Activated naive CD4-positive, alpha-beta T cell treated with anti-CD3 and anti-CD28 coated beads, Interleukin-2, amount 10 ng/mL, durations not matched to agents 7 days and 5 days (primary cell): ENCODE measurements at regions not wholly inside any gene's neighbourhood (a gene's known extent, or its start where the extent isn't known, plus 50 kb on each side); places are given as distances from the start of the nearest gene placed in this dataset.

Experiments used
- CTCF ChIA-PET: fragments of 350-600 bp; sonication (Branson Sonifier 250); formaldehyde crosslinking; loops from one replicate; lab custom pipeline; 2021; ENCODE audit warnings: antibody characterized with exemption; lab: Charles Lee
- DNase-seq: peaks from one replicate; pipeline ENCODE4 v3.0.0-alpha.2; 2020
- H3K27ac Mint-ChIP-seq: one replicate; pipeline ENCODE4 v1.8.0; 2021; ENCODE audit warnings: mild to moderate bottlenecking, moderate library complexity, mixed read lengths
- H3K27me3 Mint-ChIP-seq: one replicate; pipeline ENCODE4 v1.8.0; 2021; ENCODE audit warnings: mild to moderate bottlenecking, mixed read lengths
- H3K36me3 Mint-ChIP-seq: one replicate; pipeline ENCODE4 v1.8.0; 2021; ENCODE audit warnings: mixed read lengths
- H3K4me1 Mint-ChIP-seq: one replicate; pipeline ENCODE4 v1.8.0; 2021; ENCODE audit warnings: mixed read lengths
- H3K4me3 Mint-ChIP-seq: one replicate; pipeline ENCODE4 v1.8.0; 2021; ENCODE audit warnings: mild to moderate bottlenecking, moderate library complexity, mixed read lengths
- H3K9me3 Mint-ChIP-seq: one replicate; pipeline ENCODE4 v1.8.0; 2021; ENCODE audit warnings: mixed read lengths

DNA sequence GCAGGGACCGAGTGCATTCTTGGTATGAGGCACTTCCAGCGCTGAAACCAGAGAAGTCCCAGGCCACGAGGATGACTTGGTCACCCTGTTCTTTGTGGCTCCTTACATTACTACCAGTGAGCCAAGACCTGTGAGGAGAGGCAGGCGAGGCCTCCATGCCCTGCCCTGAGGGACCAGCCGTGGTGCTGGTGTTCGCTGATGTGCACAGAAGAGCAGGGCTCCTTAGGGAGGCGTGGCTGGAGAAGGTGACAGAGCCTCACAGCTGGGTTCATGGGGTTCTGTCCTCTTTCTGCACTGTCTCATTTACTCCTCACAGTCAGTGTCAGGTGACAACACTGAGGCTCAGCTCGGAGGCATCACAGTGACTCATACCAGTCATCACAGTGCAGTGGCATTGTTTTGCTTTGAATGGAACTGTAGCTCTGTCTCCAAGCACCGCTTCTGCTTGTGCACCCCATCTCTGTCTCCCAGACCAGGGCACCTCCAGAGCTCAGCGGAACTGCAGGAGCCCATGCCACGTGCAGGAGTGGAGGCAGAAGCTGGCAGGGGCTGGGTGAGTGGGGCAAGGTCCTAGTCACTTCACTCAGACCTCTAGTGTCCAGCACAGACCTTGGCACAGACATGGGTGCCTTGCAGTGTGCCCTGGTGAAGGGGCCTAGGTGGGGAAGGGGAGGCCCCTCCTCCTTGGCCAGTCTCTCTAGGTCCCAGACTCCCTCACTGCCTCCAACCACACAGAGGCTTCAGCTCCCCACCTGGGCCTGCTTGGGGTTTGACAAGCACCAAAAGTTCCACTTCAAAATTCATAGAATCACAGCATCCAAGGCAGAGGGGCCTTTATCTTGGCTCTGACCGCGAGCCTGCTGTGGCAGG is 310.9 kb downstream of the MATN1 start:
- CTCF ChIA-PET: no interaction called here
- no peaks in the 10 kb centered on the region for H3K4me1 Mint-ChIP-seq
- H3K27ac Mint-ChIP-seq: no peak overlapping the region
- no peak overlapping the region for H3K4me3 Mint-ChIP-seq
- H3K36me3 Mint-ChIP-seq: no peaks in the 10 kb centered on the region
- DNase-seq: no peak
- no peaks in the 10 kb centered on the region for H3K9me3 Mint-ChIP-seq
- peaks cover 11% of the 10 kb centered on the region for H3K27me3 Mint-ChIP-seq

DNA sequence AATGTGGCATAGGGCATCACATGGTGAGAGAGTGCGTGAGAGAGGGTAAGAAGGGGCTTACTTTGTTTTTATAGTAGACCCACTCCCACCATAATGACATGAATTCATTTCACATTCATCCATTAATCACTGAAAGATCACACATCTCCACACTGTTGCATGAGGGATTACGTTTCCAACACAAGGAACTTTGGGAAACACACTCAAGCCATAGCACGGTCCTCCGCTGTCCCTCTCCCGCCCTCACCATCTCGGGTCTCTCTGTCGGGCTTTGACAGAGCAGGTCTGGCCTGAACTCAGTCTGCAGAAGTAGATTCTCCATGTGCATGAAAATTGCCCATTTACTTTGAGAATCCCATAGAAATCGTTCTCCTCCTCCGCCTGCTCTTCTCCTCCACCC is 312.2 kb downstream of the MATN1 start:
- H3K27ac Mint-ChIP-seq: no peak overlapping the region
- no peak overlapping the region for H3K4me3 Mint-ChIP-seq
- no peaks in the 10 kb centered on the region for H3K9me3 Mint-ChIP-seq
- CTCF ChIA-PET: no interaction called here
- DNase-seq: no peak
- peaks cover 14% of the 10 kb centered on the region for H3K27me3 Mint-ChIP-seq
- H3K36me3 Mint-ChIP-seq: no peaks in the 10 kb centered on the region
- no peaks in the 10 kb centered on the region for H3K4me1 Mint-ChIP-seq

DNA sequence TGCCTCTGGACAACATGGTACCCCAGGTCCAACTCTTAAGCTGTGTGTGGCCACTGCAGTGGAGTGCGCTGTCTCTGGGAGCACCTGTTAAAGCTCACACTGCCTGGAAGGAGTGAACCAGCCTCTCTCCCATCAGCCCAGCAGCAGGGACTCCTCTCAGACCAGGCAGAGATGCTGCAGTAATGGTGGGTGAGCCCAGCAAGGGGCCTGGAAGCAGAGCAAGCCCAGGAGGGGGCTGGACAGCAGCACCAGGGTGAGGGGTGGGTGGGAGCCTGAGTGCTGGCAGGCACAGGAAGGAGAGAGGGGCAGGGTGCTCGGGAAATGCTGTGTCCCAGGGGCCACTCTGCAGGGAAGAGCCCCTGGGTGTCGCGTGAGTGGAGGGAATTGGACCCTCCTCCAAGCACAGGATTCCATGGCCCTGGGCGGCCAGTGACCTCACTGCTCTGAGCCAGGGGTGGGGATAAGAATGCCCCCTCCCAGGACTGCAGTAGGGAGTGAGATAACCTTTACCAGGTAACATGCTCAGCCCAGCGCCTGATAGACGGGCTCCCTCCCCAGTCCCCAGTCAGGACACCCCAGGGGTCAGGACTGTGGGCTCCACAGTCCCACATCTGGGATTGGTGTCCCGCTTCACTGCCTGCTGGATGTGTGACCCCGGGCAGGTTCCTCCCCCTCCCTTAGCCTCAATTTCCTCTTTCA is 313.1 kb downstream of the MATN1 start:
- Mint-ChIP-seq H3K4me3 (no peak overlapping the region), H3K27me3 (peaks cover 14% of the 10 kb centered on the region), H3K36me3 (no peaks in the 10 kb centered on the region), H3K4me1 (no peaks in the 10 kb centered on the region), H3K9me3 (no peaks in the 10 kb centered on the region), H3K27ac (no peak overlapping the region)
- CTCF ChIA-PET: no interaction called here
- no peak for DNase-seq

DNA sequence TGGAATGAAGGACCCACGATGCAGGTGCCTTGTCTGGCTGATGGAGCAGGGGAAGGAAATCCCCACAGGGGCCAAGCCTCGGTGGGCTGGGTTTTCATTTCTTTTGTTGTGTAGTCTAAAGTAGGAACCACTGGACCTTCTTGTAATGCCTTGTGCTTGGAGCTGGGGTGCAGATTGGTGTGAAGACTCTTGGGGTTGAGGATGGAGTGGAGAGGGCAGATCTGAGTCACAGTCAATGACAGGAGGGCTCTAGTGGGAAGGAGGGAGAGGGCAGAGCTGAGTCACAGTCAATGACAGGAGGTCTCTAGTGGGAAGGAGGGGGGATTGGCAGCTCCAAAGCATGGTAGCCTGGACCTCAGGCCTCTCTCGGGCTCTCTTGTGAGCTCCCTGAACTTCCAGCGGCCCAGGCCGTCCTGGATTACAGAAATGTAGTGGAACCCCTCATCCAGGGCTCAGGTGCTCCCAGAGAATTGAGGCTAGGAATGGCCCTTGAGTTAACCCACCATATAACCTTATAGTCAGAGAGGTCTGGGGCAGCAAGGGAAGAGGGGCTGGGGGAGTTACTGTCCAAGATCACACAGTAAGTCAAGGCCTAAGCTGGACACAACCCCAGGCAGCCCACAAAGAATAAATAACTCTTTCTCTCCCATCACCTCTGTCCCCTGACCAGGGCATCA is 313.8 kb downstream of the MATN1 start:
- CTCF ChIA-PET: no interaction called here
- H3K4me3 Mint-ChIP-seq: no peak overlapping the region
- no peaks in the 10 kb centered on the region for H3K9me3 Mint-ChIP-seq
- H3K27me3 Mint-ChIP-seq: peaks cover 19% of the 10 kb centered on the region
- H3K4me1 Mint-ChIP-seq: no peaks in the 10 kb centered on the region
- no peaks in the 10 kb centered on the region for H3K36me3 Mint-ChIP-seq
- H3K27ac Mint-ChIP-seq: no peak overlapping the region
- no peak for DNase-seq

DNA sequence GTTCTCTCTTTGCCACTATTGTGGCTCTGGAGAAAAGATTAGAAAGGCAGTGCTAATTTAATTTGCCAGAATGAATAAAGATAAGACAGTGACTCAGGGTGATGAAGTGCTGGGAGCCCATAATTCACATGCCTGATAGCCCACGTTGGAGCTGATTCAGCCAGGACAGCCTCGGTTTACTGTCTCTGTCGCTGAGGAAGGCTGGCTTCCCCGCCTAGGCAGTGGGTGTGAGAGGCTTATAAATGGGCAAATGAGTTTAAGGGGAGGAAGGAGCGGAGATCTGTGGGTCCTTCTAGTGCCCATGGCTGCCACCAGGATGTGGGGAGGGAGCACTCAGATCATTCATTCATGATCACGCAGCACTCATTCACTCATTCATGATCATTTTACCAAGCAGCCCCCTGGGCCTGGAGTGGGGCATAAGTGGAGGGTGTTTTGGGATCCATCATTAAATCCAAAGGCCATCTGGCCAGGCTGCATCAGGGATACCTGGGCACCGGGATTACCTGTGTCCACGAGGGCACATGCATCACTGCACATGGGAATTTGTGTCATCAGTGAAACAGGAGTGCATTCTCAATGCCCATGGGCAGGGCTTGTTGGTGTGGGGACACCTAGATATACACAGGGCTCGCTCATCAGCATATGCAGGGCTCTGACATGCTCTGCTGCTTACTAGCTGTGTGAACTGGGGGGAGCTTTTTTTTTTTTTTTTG is 315.4 kb downstream of the MATN1 start:
- peaks cover 19% of the 10 kb centered on the region for H3K27me3 Mint-ChIP-seq
- no peaks in the 10 kb centered on the region for H3K4me1 Mint-ChIP-seq
- H3K4me3 Mint-ChIP-seq: no peak overlapping the region
- no peaks in the 10 kb centered on the region for H3K9me3 Mint-ChIP-seq
- no peaks in the 10 kb centered on the region for H3K36me3 Mint-ChIP-seq
- no peak overlapping the region for H3K27ac Mint-ChIP-seq
- DNase-seq: no peak
- CTCF ChIA-PET: no interaction called here

DNA sequence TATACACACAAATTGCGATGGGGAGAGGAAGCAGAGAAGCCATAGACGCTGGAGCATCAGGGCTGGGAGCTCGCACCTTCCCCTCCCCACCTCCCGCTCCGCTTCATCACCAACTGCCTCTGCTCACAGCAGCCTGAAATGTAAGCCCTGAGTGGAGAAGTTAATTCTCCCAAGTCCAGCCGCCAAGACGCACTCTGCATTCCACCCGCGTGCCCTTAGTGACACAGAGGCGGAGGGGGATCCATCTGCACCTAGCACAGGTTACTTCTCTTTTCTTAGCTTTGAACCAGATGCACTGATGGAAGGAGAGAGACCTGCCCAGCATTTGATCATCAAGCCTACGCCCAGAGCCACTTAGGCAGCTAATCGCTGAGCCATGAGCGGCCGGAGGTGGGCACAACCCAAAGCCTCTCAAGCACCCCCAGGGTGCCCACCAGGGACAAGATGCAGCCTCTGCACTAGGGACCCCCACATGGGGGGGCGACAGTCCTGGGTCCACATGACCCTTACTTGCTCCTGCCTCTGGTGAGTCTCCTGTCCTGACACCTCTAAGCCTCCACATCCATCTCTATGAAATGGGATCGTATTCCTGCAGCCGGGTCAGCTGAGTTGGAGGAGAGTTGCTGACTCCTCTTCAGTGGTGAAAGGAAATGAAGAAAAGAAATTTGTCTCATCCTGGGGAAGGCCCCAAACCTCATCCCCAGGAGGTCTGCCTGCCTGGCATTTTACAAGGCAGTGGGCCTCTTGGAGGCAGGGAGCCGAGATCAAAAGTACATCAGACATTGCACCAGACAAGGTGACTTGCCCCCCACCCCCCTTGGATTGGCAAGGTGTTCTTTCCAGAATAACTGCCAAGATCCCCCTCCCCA is 316.2 kb downstream of the MATN1 start:
- DNase-seq: no peak
- no peaks in the 10 kb centered on the region for H3K36me3 Mint-ChIP-seq

DNA sequence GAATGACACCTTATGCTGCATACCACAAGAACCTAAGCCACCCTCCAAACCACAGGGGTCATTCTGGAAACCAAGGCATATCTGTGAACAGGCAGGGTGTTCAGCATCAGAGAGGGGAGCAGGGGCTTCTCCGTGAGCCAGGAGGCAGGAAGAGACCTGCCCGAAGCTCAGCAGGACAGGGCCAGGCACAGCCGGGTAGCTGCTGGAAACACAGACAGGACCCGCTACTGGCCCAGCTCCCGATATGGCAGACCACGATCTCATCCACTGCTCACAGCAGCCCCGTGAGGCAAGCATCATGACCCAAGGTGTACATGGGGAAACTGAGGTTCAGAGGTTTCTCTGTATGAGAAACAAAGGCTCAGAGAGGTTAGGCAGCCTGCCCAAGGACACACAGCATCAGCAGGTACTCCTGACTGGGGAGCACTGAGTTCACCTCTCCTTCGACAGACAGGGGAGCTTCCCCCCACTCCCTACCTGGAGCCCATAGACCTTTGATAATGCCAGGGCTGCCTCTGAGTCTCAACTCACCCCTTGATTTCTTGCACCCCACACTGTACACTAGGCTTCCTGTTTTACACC is 317.7 kb downstream of the MATN1 start:
- Mint-ChIP-seq H3K4me3 (no peak overlapping the region), H3K27ac (no peak overlapping the region), H3K4me1 (no peaks in the 10 kb centered on the region), H3K27me3 (peaks cover 23% of the 10 kb centered on the region), H3K9me3 (no peaks in the 10 kb centered on the region), H3K36me3 (no peaks in the 10 kb centered on the region)
- DNase-seq: no peak
- CTCF ChIA-PET: no interaction called here

More for the DNA sequence above, 316.2 kb downstream of the MATN1 start:
- Mint-ChIP-seq H3K9me3 (no peaks in the 10 kb centered on the region), H3K27me3 (peaks cover 19% of the 10 kb centered on the region), H3K4me3 (no peak overlapping the region), H3K4me1 (no peaks in the 10 kb centered on the region), H3K27ac (no peak overlapping the region)
- CTCF ChIA-PET: no interaction called here

DNA sequence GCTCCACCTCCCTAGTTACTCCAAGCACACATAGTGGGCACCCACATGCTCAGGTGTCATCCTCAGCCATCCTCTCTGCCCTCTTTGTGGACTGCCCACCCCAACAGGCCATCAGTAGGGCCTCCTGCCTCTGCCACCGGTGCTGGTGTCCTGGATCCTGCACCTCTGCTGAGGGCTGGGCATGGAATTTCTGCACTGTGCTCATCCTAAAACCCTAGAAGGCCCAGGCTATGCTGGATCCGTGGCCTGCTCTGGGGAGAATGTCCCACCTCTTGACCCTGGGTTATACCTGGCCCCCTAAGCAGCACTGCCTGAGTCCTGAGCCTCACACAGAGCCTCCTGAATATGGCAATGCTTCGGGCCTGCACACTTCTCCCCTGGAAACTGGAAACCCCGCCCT is 318.3 kb downstream of the MATN1 start:
- CTCF ChIA-PET: no interaction called here
- DNase-seq: no peak
- Mint-ChIP-seq H3K4me1 (no peaks in the 10 kb centered on the region), H3K9me3 (no peaks in the 10 kb centered on the region), H3K4me3 (no peak overlapping the region), H3K36me3 (no peaks in the 10 kb centered on the region), H3K27ac (no peak overlapping the region), H3K27me3 (peaks cover 23% of the 10 kb centered on the region)

DNA sequence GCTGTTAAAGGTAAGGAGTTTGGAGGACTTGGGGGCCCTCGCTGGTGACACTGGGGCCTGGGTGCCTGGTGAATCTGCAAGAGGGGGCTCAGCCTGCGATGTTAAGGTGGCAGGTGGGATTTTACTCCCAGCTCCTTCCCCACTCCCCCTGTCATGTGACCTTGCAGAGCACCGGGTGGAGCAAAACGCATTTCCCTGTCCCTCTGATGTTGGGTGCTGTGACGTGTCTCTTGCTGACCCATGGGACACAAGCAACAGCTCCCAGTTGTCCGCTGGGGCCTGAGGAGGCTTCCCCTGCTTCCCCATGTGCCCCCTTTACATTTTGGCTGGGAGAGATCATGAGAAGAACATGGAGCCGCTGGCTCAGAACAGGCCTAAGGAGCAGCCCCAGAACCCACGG is 319.0 kb downstream of the MATN1 start:
- DNase-seq: no peak
- CTCF ChIA-PET: no interaction called here
- Mint-ChIP-seq H3K36me3 (no peaks in the 10 kb centered on the region), H3K9me3 (no peaks in the 10 kb centered on the region), H3K4me1 (no peaks in the 10 kb centered on the region), H3K27me3 (peaks cover 21% of the 10 kb centered on the region), H3K4me3 (no peak overlapping the region), H3K27ac (no peak overlapping the region)

DNA sequence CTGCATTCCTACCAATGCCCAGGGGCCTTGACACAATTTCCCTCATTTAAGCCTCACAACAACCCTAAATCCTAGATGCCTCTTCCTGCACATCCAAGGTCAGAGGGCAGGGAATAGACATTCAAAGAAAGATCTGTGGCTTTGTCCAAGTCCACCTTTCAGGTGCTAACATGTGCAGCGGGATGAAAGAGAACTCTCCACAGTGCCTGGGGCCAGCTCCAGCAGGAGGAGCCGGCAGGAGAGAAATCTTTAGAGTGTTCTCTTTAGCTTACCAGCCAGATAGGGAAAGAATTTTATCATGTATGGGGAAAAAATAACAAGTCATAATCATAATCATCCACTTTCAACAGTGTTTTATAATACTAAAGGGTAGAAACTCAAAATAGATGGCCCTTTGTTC is 319.7 kb downstream of the MATN1 start:
- Mint-ChIP-seq H3K27ac (no peak overlapping the region), H3K4me3 (no peak overlapping the region), H3K4me1 (no peaks in the 10 kb centered on the region), H3K9me3 (no peaks in the 10 kb centered on the region), H3K36me3 (no peaks in the 10 kb centered on the region), H3K27me3 (peaks cover 15% of the 10 kb centered on the region)
- DNase-seq: no peak
- CTCF ChIA-PET: no interaction called here

DNA sequence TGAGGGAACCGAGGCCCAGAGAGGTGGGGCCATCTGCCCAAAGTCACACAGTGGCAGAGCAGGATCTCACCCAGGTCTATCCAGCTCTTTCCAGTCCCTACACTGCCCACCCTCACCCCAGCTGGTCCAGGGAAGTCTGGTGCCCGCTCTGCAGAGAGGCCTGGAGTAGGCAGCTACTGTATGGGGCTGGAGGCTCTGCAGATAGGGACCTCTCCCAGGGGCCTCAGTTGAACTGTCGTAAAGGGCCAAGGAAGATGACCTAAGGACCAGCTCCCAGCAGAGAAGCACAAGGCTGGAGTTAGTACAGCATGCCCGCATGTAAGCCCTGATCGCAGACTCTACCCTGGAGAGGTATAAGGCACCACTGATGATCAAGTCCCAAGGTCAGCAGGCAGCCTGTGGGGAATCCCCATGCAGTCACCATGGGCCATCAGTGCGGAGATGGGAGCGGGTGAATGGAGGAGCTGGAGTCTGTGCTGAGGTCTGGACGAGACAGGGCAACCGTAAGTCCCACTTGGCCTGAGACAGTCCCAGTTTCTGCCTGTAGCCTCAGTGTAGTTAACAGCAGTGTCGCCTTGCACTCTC is 320.2 kb downstream of the MATN1 start:
- no peak overlapping the region for H3K27ac Mint-ChIP-seq
- CTCF ChIA-PET: no interaction called here
- no peak overlapping the region for H3K4me3 Mint-ChIP-seq
- H3K36me3 Mint-ChIP-seq: no peaks in the 10 kb centered on the region
- no peaks in the 10 kb centered on the region for H3K9me3 Mint-ChIP-seq
- no peaks in the 10 kb centered on the region for H3K4me1 Mint-ChIP-seq
- H3K27me3 Mint-ChIP-seq: peaks cover 15% of the 10 kb centered on the region
- no peak for DNase-seq

DNA sequence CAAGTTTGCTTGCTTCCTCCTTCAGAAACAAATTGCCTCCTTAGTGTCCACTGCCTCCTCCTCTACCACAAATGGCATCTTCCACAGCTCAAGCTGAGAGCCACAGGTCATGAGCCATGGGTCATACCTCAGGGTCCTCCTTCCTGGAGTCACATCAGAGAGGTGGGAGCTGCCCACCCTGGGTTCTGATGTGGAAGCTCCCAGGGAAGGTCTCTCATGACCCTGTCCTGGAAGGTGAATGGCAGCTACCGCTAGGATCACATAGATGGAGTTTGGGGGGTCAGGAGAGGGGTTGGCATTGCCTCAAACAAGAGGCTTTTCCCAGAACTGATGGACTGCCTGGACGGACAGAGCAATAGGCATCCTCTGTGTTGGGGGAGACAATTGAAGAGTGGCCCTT is 321.4 kb downstream of the MATN1 start:
- H3K27me3 Mint-ChIP-seq: peaks cover 11% of the 10 kb centered on the region
- CTCF ChIA-PET: interaction anchor here (0.5 kb wide), 1 partner anchor 235 kb away, joined by 3 read pairs; no protein-coding TSS in a partner anchor
- H3K36me3 Mint-ChIP-seq: no peaks in the 10 kb centered on the region
- no peak overlapping the region for H3K27ac Mint-ChIP-seq
- H3K9me3 Mint-ChIP-seq: no peaks in the 10 kb centered on the region
- H3K4me1 Mint-ChIP-seq: no peaks in the 10 kb centered on the region
- no peak for DNase-seq
- H3K4me3 Mint-ChIP-seq: no peak overlapping the region

DNA sequence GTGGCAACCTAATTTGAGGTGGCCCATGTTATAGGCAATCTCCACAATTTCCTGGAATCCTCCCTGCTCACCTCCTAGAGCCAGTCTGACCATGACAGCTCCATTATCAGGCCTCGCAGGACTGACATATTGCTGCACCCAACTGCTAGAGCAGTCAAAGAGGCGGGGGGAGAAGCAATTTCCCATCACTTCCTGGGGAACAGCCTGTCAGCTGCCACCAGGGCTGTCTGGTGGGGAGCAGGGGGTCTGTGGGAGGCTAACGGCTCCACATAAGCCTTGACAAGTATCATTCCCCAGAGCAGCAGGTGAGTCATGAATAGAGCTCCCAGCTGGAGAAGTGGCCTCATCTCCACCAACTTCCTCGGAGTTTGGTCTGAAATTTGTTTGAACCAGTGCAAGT is 322.9 kb downstream of the MATN1 start:
- no peak for DNase-seq
- CTCF ChIA-PET: no interaction called here
- H3K27me3 Mint-ChIP-seq: peaks cover 9% of the 10 kb centered on the region
- H3K36me3 Mint-ChIP-seq: no peaks in the 10 kb centered on the region
- H3K4me1 Mint-ChIP-seq: no peaks in the 10 kb centered on the region
- H3K9me3 Mint-ChIP-seq: no peaks in the 10 kb centered on the region
- no peak overlapping the region for H3K27ac Mint-ChIP-seq
- H3K4me3 Mint-ChIP-seq: no peak overlapping the region
